ENCODE measurements at regions not wholly inside any gene's neighbourhood (a gene's known extent, or its start where the extent isn't known, plus 50 kb on each side); places are given as distances from the start of the nearest gene placed in this dataset.
"Not testable (repeated sequence)": the region's sequence is repeated elsewhere in the genome, so short reads cannot be mapped to it uniquely, and the experiment has no call there.

DNA sequence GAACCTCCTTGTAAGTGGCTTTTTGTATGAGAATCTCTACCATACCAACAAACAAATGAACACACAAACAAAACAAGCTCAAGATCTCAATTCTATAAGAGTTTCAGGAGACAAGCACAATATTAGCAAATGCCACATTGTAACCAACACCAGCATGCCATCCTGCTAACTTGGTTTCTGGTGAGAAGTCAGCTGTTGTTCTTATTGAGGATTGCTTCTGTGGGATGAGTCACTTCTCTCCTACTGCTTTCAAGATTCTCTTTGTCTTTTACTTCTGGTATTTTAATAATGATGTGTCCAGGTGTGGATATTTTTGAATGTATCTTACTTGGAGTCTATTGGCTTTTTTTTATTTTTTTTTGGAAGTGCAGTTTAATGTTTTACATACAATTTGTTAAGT, 131.7 kb downstream of the BCL2L11 start:
- no peaks in the 10 kb centered on the region for H3K79me2 ChIP-seq (ENCODE audit: insufficient read depth, low read depth, low read length)
- no peaks in the 10 kb centered on the region for H4K20me1 ChIP-seq (ENCODE audit: insufficient read depth, low read length)
- ChIA-PET CTCF (ENCODE audit: unreplicated experiment) (no interaction called here), POLR2A (no interaction called here)
- DNase-seq (ENCODE audit: low spot score): no peak
- H3K36me3 ChIP-seq (ENCODE audit: insufficient read depth, low read length): no peaks in the 10 kb centered on the region
- no peaks in the 10 kb centered on the region for H3K9me2 ChIP-seq (ENCODE audit: insufficient read depth, low read length)
- H3K9me3 ChIP-seq (ENCODE audit: low read length): no peaks in the 10 kb centered on the region
- H3K4me2 ChIP-seq (ENCODE audit: low read length): no peak overlapping the region
- intact Hi-C loops (cut with micrococcal nuclease; ENCODE audit: unreplicated experiment): no loop called here
- no TSS peak for BruUV-seq (replicated peaks)
- H3K4me1 ChIP-seq (ENCODE audit: insufficient read depth, low read length, poor library complexity, severe bottlenecking): no peaks in the 10 kb centered on the region
- no peak overlapping the region for H2AFZ ChIP-seq (ENCODE audit: low read length)
- TF ChIP-seq, protein P1, sequence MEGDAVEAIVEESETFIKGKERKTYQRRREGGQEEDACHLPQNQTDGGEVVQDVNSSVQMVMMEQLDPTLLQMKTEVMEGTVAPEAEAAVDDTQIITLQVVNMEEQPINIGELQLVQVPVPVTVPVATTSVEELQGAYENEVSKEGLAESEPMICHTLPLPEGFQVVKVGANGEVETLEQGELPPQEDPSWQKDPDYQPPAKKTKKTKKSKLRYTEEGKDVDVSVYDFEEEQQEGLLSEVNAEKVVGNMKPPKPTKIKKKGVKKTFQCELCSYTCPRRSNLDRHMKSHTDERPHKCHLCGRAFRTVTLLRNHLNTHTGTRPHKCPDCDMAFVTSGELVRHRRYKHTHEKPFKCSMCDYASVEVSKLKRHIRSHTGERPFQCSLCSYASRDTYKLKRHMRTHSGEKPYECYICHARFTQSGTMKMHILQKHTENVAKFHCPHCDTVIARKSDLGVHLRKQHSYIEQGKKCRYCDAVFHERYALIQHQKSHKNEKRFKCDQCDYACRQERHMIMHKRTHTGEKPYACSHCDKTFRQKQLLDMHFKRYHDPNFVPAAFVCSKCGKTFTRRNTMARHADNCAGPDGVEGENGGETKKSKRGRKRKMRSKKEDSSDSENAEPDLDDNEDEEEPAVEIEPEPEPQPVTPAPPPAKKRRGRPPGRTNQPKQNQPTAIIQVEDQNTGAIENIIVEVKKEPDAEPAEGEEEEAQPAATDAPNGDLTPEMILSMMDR (conservative IDR thresholded peaks at IDR 0.05; ENCODE audit: low read length): no peak
- TF ChIP-seq EZH2phosphoT487 (IDR thresholded peaks at IDR 0.05; ENCODE audit: borderline replicate concordance, low read depth, low read length): no peak
- H3K4me3 ChIP-seq (ENCODE audit: low read depth, low read length, poor library complexity, severe bottlenecking): no peak overlapping the region
- no peak overlapping the region for H3K27ac ChIP-seq (ENCODE audit: low read depth, low read length, poor library complexity, severe bottlenecking)

DNA sequence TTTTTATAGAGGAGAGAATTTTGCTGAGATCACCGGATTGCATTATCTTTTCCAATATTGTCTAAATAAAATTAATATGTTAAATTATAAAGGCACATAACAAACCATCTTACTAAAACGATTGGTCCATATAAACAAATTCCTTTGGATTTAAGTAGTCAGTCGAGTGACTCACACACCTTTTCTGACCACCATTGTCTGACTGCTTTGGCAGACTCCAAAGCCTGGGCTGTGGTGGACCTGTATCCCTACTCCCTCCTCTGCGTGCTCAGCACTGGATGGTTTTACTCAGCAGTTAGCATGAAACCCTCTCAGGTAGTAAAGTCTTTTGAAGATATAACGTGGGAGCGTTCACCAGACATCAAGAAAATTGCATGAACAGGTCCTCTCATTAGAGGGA, 134.2 kb downstream of the BCL2L11 start:
- H3K36me3 ChIP-seq (ENCODE audit: insufficient read depth, low read length); H2AFZ ChIP-seq (ENCODE audit: low read length); H3K9me3 ChIP-seq (ENCODE audit: low read length); H3K4me1 ChIP-seq (ENCODE audit: insufficient read depth, low read length, poor library complexity, severe bottlenecking); H3K4me2 ChIP-seq (ENCODE audit: low read length); DNase-seq (ENCODE audit: low spot score); CTCF ChIA-PET (ENCODE audit: unreplicated experiment); H3K79me2 ChIP-seq (ENCODE audit: insufficient read depth, low read depth, low read length); POLR2A ChIA-PET; H3K9me2 ChIP-seq (ENCODE audit: insufficient read depth, low read length); H3K4me3 ChIP-seq (ENCODE audit: low read depth, low read length, poor library complexity, severe bottlenecking); BruUV-seq (replicated peaks); H4K20me1 ChIP-seq (ENCODE audit: insufficient read depth, low read length); H3K27ac ChIP-seq (ENCODE audit: low read depth, low read length, poor library complexity, severe bottlenecking); intact Hi-C loops (cut with micrococcal nuclease; ENCODE audit: unreplicated experiment): not testable (repeated sequence)

GRCh38 chr2:111256628-111257027, 135.9 kb downstream of the BCL2L11 start:
- DNase-seq (ENCODE audit: low spot score); H3K9me2 ChIP-seq (ENCODE audit: insufficient read depth, low read length): not testable (repeated sequence)

GRCh38 chr2:111257607-111258006, 136.9 kb downstream of the BCL2L11 start:
- CTCF ChIA-PET (ENCODE audit: unreplicated experiment); H2AFZ ChIP-seq (ENCODE audit: low read length); POLR2A ChIA-PET; H3K9me3 ChIP-seq (ENCODE audit: low read length); H3K79me2 ChIP-seq (ENCODE audit: insufficient read depth, low read depth, low read length); H3K36me3 ChIP-seq (ENCODE audit: insufficient read depth, low read length); H3K4me1 ChIP-seq (ENCODE audit: insufficient read depth, low read length, poor library complexity, severe bottlenecking); H3K4me3 ChIP-seq (ENCODE audit: low read depth, low read length, poor library complexity, severe bottlenecking); BruUV-seq (replicated peaks); H3K9me2 ChIP-seq (ENCODE audit: insufficient read depth, low read length); H3K4me2 ChIP-seq (ENCODE audit: low read length); intact Hi-C loops (cut with micrococcal nuclease; ENCODE audit: unreplicated experiment); DNase-seq (ENCODE audit: low spot score); H3K27ac ChIP-seq (ENCODE audit: low read depth, low read length, poor library complexity, severe bottlenecking); H4K20me1 ChIP-seq (ENCODE audit: insufficient read depth, low read length): not testable (repeated sequence)

More at GRCh38 chr2:111256628-111257027, 135.9 kb downstream of the BCL2L11 start:
- H3K4me2 ChIP-seq (ENCODE audit: low read length); POLR2A ChIA-PET; H3K9me3 ChIP-seq (ENCODE audit: low read length); H4K20me1 ChIP-seq (ENCODE audit: insufficient read depth, low read length); CTCF ChIA-PET (ENCODE audit: unreplicated experiment); H3K4me1 ChIP-seq (ENCODE audit: insufficient read depth, low read length, poor library complexity, severe bottlenecking); BruUV-seq (replicated peaks); H3K4me3 ChIP-seq (ENCODE audit: low read depth, low read length, poor library complexity, severe bottlenecking); H3K79me2 ChIP-seq (ENCODE audit: insufficient read depth, low read depth, low read length); H2AFZ ChIP-seq (ENCODE audit: low read length); H3K36me3 ChIP-seq (ENCODE audit: insufficient read depth, low read length); H3K27ac ChIP-seq (ENCODE audit: low read depth, low read length, poor library complexity, severe bottlenecking); intact Hi-C loops (cut with micrococcal nuclease; ENCODE audit: unreplicated experiment): not testable (repeated sequence)

DNA sequence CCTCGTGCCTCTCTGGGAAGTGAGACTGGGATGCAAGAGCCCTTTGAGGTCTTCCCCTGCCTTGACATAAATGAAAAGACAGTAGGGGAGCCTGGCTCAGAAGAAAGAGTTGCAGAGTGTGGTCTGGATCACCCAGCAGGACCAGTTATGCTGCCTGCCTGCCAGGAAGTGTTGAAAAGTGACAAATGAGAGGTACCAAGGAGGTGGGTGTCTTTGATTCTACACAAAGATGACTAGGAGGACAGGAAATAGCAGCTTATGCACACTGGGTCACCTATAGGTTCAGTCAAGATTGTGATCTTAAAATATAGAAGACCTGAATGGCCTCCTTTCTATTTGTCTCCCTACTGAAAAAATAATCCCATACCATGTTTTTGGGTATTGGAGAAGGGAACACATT, 137.6 kb downstream of the BCL2L11 start:
- H3K79me2 ChIP-seq (ENCODE audit: insufficient read depth, low read depth, low read length); H3K9me3 ChIP-seq (ENCODE audit: low read length); H3K4me1 ChIP-seq (ENCODE audit: insufficient read depth, low read length, poor library complexity, severe bottlenecking); H3K27ac ChIP-seq (ENCODE audit: low read depth, low read length, poor library complexity, severe bottlenecking); H2AFZ ChIP-seq (ENCODE audit: low read length); H3K4me3 ChIP-seq (ENCODE audit: low read depth, low read length, poor library complexity, severe bottlenecking); BruUV-seq (replicated peaks); H4K20me1 ChIP-seq (ENCODE audit: insufficient read depth, low read length); POLR2A ChIA-PET; H3K9me2 ChIP-seq (ENCODE audit: insufficient read depth, low read length); H3K36me3 ChIP-seq (ENCODE audit: insufficient read depth, low read length); intact Hi-C loops (cut with micrococcal nuclease; ENCODE audit: unreplicated experiment); CTCF ChIA-PET (ENCODE audit: unreplicated experiment); DNase-seq (ENCODE audit: low spot score); H3K4me2 ChIP-seq (ENCODE audit: low read length): not testable (repeated sequence)

GRCh38 chr2:111262627-111263379, 142.1 kb downstream of the BCL2L11 start:
- H3K36me3 ChIP-seq (ENCODE audit: insufficient read depth, low read length); DNase-seq (ENCODE audit: low spot score); H2AFZ ChIP-seq (ENCODE audit: low read length); H4K20me1 ChIP-seq (ENCODE audit: insufficient read depth, low read length); H3K9me3 ChIP-seq (ENCODE audit: low read length); H3K27ac ChIP-seq (ENCODE audit: low read depth, low read length, poor library complexity, severe bottlenecking); H3K9me2 ChIP-seq (ENCODE audit: insufficient read depth, low read length); intact Hi-C loops (cut with micrococcal nuclease; ENCODE audit: unreplicated experiment); CTCF ChIA-PET (ENCODE audit: unreplicated experiment); POLR2A ChIA-PET; H3K4me3 ChIP-seq (ENCODE audit: low read depth, low read length, poor library complexity, severe bottlenecking); BruUV-seq (replicated peaks); H3K79me2 ChIP-seq (ENCODE audit: insufficient read depth, low read depth, low read length); H3K4me1 ChIP-seq (ENCODE audit: insufficient read depth, low read length, poor library complexity, severe bottlenecking); H3K4me2 ChIP-seq (ENCODE audit: low read length): not testable (repeated sequence)
